NT2/D1 (cell line): ENCODE measurements at regions not wholly inside any gene's neighbourhood (a gene's known extent, or its start where the extent isn't known, plus 50 kb on each side); places are given as distances from the start of the nearest gene placed in this dataset.

Experiments
- DNase-seq: peaks from one replicate; pipeline ENCODE4 v3.0.0-alpha.2; 2011; ENCODE audit warnings: low read depth, low spot score
- H3K27me3 ChIP-seq: 2 replicates; pipeline ENCODE4 v1.6.0; 2011; ENCODE audit warnings: mild to moderate bottlenecking; ENCODE audit not compliant: insufficient read length, insufficient read depth
- H3K36me3 ChIP-seq: 2 replicates; pipeline ENCODE4 v1.6.1; 2011; ENCODE audit warnings: mild to moderate bottlenecking, low read length, mixed read lengths; ENCODE audit not compliant: insufficient read depth, insufficient read length
- H3K4me1 ChIP-seq: 2 replicates; pipeline ENCODE4 v1.5.1; 2011; ENCODE audit not compliant: insufficient read depth, insufficient read length
- H3K4me3 ChIP-seq: 2 replicates; pipeline ENCODE4 v1.5.1; 2011; ENCODE audit warnings: low read depth; ENCODE audit not compliant: insufficient read length
- H3K9ac ChIP-seq: 2 replicates; pipeline ENCODE4 v1.6.0; 2011; ENCODE audit warnings: low read depth; ENCODE audit not compliant: insufficient read length
- H3K9me3 ChIP-seq: 2 replicates; pipeline ENCODE4 v1.5.1; 2011; ENCODE audit warnings: mild to moderate bottlenecking, low read length; ENCODE audit not compliant: insufficient read depth
- SUZ12 ChIP-seq: IDR thresholded peaks from 2 replicates; pipeline ENCODE4 v1.6.1; 2011; ENCODE audit not compliant: insufficient read length, insufficient read depth; ENCODE audit errors: extremely low read depth
- YY1 ChIP-seq: IDR thresholded peaks from 2 replicates; pipeline ENCODE4 v1.6.1; 2011; ENCODE audit not compliant: insufficient read length, insufficient read depth
- ZNF274 ChIP-seq: IDR thresholded peaks from 2 replicates; pipeline ENCODE4 v1.6.1; 2011; ENCODE audit warnings: mild to moderate bottlenecking, low read depth, low read length

- Histone ChIP-seq H3K36me3 (no peaks in the 10 kb centered on the region), H3K4me1 (no peaks in the 10 kb centered on the region), H3K27me3 (no peaks in the 10 kb centered on the region), H3K9me3 (no peaks in the 10 kb centered on the region), H3K4me3 (no peak overlapping the region), H3K9ac (no peak overlapping the region)
- DNase-seq, result no peak
- no peak for TF ChIP-seq YY1
- no peak for TF ChIP-seq SUZ12
- TF ChIP-seq ZNF274, result no peak
These were observed 346.6 kb downstream of the ZNF326 start for GRCh38 chr1:90341516-90341915.

- no peaks in the 10 kb centered on the region for H3K36me3 ChIP-seq
- no peak overlapping the region for H3K4me3 ChIP-seq
- H3K9ac ChIP-seq, result no peak overlapping the region
- TF ChIP-seq YY1 (no peak), ZNF274 (no peak), SUZ12 (no peak)
- no peaks in the 10 kb centered on the region for H3K4me1 ChIP-seq
- no peaks in the 10 kb centered on the region for H3K27me3 ChIP-seq
- no peak for DNase-seq
- H3K9me3 ChIP-seq, result no peaks in the 10 kb centered on the region
These were observed 345.7 kb downstream of the ZNF326 start for GRCh38 chr1:90340606-90341005.

DNA sequence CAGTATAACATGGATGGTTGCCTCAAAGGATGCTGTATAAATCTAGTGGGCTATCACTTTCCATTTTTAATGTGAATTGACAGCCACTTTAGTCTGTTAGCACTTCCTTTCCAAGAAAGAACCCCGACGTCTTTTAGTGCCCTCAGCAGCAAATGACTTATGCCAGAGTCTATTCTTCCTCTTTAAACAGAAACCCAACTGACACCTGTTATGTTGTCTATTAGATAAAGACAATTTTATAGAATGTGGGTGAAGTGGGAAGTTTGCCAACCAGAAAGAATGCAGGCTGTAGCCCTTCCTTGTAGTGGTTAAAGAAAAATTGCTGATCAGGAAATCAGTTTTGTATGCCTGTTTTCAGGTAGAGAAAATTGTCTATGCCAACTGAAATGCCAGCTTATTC, 344.9 kb downstream of the ZNF326 start:
- Histone ChIP-seq H3K9ac (no peak overlapping the region), H3K36me3 (no peaks in the 10 kb centered on the region), H3K9me3 (no peaks in the 10 kb centered on the region), H3K4me3 (no peak overlapping the region), H3K4me1 (no peaks in the 10 kb centered on the region), H3K27me3 (no peaks in the 10 kb centered on the region)
- no peak for DNase-seq
- no peak for TF ChIP-seq YY1
- TF ChIP-seq ZNF274, result no peak
- no peak for TF ChIP-seq SUZ12

- H3K4me1 ChIP-seq, result no peaks in the 10 kb centered on the region
- H3K4me3 ChIP-seq, result no peak overlapping the region
- H3K9ac ChIP-seq, result no peak overlapping the region
- H3K27me3 ChIP-seq, result no peaks in the 10 kb centered on the region
- no peak for TF ChIP-seq YY1
- TF ChIP-seq SUZ12, result no peak
- TF ChIP-seq ZNF274, result no peak
- H3K9me3 ChIP-seq, result no peaks in the 10 kb centered on the region
- no peaks in the 10 kb centered on the region for H3K36me3 ChIP-seq
- DNase-seq, result no peak
These were observed 341.8 kb downstream of the ZNF326 start for GRCh38 chr1:90336552-90337324.

GRCh38 chr1:90335558-90335957, 340.6 kb downstream of the ZNF326 start:
- no peak for TF ChIP-seq YY1
- no peak for TF ChIP-seq SUZ12
- TF ChIP-seq ZNF274, result no peak
- no peaks in the 10 kb centered on the region for H3K4me1 ChIP-seq

DNA sequence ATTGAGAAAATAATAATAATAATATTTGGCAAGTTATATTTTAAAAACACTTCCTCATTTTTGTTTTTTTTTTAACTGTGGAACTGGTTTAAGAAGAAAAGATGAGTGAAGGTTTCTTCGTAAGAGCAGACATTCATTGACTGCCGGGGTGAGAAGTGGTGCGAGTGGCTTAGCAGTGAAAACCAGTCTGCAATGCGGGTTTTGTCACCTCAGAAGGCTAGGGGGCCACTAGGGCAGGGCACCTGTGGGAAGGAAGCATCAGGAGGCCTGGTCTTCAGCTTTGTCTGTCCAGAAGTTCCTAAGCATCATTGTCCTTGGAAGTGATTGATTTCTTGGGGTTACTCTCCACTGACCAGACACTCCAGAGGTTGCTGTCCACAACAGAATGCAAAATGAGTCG, 339.2 kb downstream of the ZNF326 start:
- Histone ChIP-seq H3K9me3 (no peaks in the 10 kb centered on the region), H3K4me1 (no peaks in the 10 kb centered on the region), H3K4me3 (no peak overlapping the region), H3K36me3 (no peaks in the 10 kb centered on the region), H3K9ac (no peak overlapping the region), H3K27me3 (no peaks in the 10 kb centered on the region)
- TF ChIP-seq ZNF274 (no peak), SUZ12 (no peak), YY1 (no peak)
- DNase-seq, result no peak

More at GRCh38 chr1:90335558-90335957, 340.6 kb downstream of the ZNF326 start:
- Histone ChIP-seq H3K27me3 (no peaks in the 10 kb centered on the region), H3K36me3 (no peaks in the 10 kb centered on the region), H3K9ac (no peak overlapping the region), H3K9me3 (no peaks in the 10 kb centered on the region), H3K4me3 (no peak overlapping the region)
- DNase-seq, result no peak

- no peak for DNase-seq
- no peaks in the 10 kb centered on the region for H3K27me3 ChIP-seq
- no peak overlapping the region for H3K4me3 ChIP-seq
- H3K9ac ChIP-seq, result no peak overlapping the region
- no peaks in the 10 kb centered on the region for H3K36me3 ChIP-seq
- no peak for TF ChIP-seq ZNF274
- no peak for TF ChIP-seq YY1
- no peak for TF ChIP-seq SUZ12
- H3K9me3 ChIP-seq, result no peaks in the 10 kb centered on the region
- no peaks in the 10 kb centered on the region for H3K4me1 ChIP-seq
These were observed 330.3 kb downstream of the ZNF326 start for GRCh38 chr1:90325168-90325567.
